ENCODE measurements at regions not wholly inside any gene's neighbourhood (a gene's known extent, or its start where the extent isn't known, plus 50 kb on each side); places are given as distances from the start of the nearest gene placed in this dataset.

- H3K27ac Mint-ChIP-seq, result no peak overlapping the region
- peaks cover 3 to 6% of the 10 kb centered on the region in 2 donors for H3K4me1 Mint-ChIP-seq
- H3K36me3 Mint-ChIP-seq, result no peaks in the 10 kb centered on the region
- H3K27me3 Mint-ChIP-seq, result peaks cover 9 to 23% of the 10 kb centered on the region in 2 donors
- DNase-seq (no peak), ATAC-seq (replicated peaks) (no peak)
- H3K9me3 Mint-ChIP-seq, result no peaks in the 10 kb centered on the region
- no peak overlapping the region for H3K4me3 Mint-ChIP-seq
Measured at GRCh38 chr18:39843546-39843945, 2111.5 kb upstream of the PIK3C3 start.

DNA sequence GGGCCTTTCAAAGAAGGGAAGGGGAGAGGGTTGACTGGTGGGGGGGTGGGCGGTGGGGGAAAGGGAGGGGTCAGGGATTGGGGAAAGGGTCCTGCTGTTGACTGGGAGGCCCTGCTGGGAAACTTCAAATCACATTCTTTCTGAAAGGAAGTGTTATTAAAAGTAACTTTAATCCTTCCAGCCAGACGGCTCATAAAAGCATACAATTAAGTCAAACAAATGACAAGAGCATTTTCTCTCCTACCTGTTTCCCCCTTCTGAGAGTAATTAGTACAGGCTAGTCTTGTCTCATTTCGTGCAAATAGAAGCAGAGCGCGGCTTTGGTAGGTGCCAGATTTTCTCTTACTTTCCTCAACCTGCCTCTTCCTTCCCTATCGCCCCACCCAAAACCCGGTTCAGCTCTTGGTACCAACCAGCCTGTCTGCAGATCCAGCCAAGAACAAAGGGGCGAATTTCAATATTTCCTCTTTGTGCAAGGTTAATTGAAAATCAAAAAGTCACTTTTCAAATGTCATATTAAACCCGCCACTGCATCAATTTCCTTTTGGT lies 2112.6 kb upstream of the PIK3C3 start:
- ATAC-seq (replicated peaks), result no peak
- Mint-ChIP-seq H3K27me3 (peaks cover 9 to 23% of the 10 kb centered on the region in 2 donors), H3K27ac (no peak overlapping the region), H3K36me3 (no peaks in the 10 kb centered on the region), H3K4me1 (peaks cover 3 to 6% of the 10 kb centered on the region in 2 donors), H3K4me3 (no peak overlapping the region), H3K9me3 (no peaks in the 10 kb centered on the region)
- no peak for DNase-seq

- H3K27me3 Mint-ChIP-seq, result peaks cover 9 to 23% of the 10 kb centered on the region in 2 donors
- peak overlapping the region in 1 of 2 donors; percentile 69 for H3K4me3 Mint-ChIP-seq
- peaks cover 3 to 6% of the 10 kb centered on the region in 2 donors for H3K4me1 Mint-ChIP-seq
- H3K36me3 Mint-ChIP-seq, result no peaks in the 10 kb centered on the region
- H3K27ac Mint-ChIP-seq, result no peak overlapping the region
- ATAC-seq (replicated peaks) (peak; percentile 26 to 51), DNase-seq (no peak)
- H3K9me3 Mint-ChIP-seq, result no peaks in the 10 kb centered on the region
Measured at GRCh38 chr18:39841482-39842365, 2113.3 kb upstream of the PIK3C3 start.

GRCh38 chr18:39840856-39841481 lies 2114.1 kb upstream of the PIK3C3 start:
- H3K9me3 Mint-ChIP-seq, result no peaks in the 10 kb centered on the region
- ATAC-seq (replicated peaks) (no peak), DNase-seq (no peak)
- no peaks in the 10 kb centered on the region for H3K36me3 Mint-ChIP-seq
- H3K4me3 Mint-ChIP-seq, result no peak overlapping the region
- peaks cover 9 to 23% of the 10 kb centered on the region in 2 donors for H3K27me3 Mint-ChIP-seq
- H3K4me1 Mint-ChIP-seq, result peaks cover 3 to 6% of the 10 kb centered on the region in 2 donors
- H3K27ac Mint-ChIP-seq, result no peak overlapping the region

DNA sequence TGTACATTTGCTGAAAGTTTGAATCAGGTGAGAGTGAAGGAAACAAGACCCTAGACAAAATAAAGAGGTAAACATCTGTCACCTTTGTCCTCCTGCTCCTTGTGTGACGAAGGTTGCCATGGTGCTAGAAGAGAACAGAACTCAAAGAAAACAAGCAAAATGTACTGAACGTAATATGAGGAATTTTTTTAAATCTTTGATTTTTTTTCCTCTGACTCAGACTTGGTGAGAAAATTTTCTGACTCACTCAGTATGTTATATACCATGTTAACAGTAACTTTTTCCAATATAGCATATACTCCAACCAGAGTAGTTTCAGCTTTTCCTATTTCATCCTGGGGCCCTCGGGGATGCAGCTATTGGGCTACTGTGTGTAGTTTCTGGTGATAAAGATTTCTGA lies 2114.6 kb upstream of the PIK3C3 start:
- ATAC-seq (replicated peaks) (no peak), DNase-seq (no peak)
- no peak overlapping the region for H3K27ac Mint-ChIP-seq
- no peaks in the 10 kb centered on the region for H3K9me3 Mint-ChIP-seq
- peaks cover 9 to 23% of the 10 kb centered on the region in 2 donors for H3K27me3 Mint-ChIP-seq
- no peaks in the 10 kb centered on the region for H3K36me3 Mint-ChIP-seq
- H3K4me3 Mint-ChIP-seq, result no peak overlapping the region
- H3K4me1 Mint-ChIP-seq, result peaks cover 3 to 6% of the 10 kb centered on the region in 2 donors

DNA sequence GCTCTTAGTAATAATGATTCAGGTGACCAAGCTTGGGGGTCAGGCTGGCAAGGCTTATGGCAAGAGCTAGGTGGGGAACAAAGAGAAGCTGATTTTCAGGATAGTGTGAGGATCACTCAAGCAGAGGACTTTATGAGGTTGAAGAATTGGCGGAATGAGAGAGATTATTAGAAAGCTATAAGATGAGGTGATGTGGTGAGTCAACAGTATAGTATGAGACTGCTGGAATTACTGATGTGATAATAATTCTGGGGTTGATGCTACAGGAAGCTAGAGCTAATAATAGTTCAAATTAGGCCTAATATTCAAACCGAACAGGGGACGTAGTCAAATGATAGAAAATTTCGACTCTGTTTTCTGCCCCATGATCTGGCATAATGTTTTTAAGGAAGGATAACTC lies 2115.3 kb upstream of the PIK3C3 start:
- H3K4me1 Mint-ChIP-seq, result peaks cover 3 to 6% of the 10 kb centered on the region in 2 donors
- no peak overlapping the region for H3K4me3 Mint-ChIP-seq
- H3K27ac Mint-ChIP-seq, result no peak overlapping the region
- H3K9me3 Mint-ChIP-seq, result no peaks in the 10 kb centered on the region
- ATAC-seq (replicated peaks) (no peak), DNase-seq (no peak)
- H3K36me3 Mint-ChIP-seq, result no peaks in the 10 kb centered on the region
- peaks cover 9 to 23% of the 10 kb centered on the region in 2 donors for H3K27me3 Mint-ChIP-seq

- H3K27me3 Mint-ChIP-seq, result peaks cover 9 to 22% of the 10 kb centered on the region in 2 donors
Measured at GRCh38 chr18:39838831-39839230, 2116.2 kb upstream of the PIK3C3 start.

DNA sequence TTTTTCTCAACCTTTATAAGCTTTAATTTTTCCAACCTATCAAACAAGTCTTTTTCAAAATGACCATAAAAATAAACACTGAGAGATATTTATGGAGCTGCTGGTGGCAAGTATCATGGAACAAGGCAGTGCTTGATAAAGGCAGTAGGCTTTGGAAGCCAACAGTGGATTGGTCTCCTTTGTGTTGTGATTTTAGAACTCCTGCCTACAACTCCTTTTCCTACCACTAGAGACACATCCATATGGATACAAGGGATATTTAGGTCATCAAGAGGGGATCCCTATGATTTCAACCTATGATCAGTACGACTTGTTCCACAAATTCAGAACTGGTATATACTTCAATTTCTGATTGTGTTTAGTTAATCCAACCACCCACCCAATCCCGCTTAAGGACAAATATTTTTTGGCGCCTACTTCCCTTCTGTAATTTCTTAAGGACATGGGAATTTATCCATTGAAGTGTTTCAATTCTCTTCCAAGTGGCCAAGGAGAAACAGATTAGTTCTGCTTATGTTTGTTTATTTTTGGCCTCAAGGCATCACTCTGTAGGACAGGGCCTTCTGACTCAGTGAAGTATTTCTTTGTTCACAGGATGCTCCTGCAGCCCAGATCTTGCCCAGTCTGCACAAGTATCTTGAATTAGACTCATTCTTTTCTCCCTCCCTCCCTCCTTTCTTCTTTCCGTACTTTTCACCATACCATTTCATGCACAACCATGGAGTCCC lies 2119.6 kb upstream of the PIK3C3 start:
- Mint-ChIP-seq H3K27ac (no peak overlapping the region), H3K36me3 (no peaks in the 10 kb centered on the region), H3K9me3 (peaks cover 0 to 2% of the 10 kb centered on the region in 2 donors), H3K27me3 (no peaks in the 10 kb centered on the region), H3K4me1 (no peaks in the 10 kb centered on the region), H3K4me3 (no peak overlapping the region)
- ATAC-seq (replicated peaks), result no peak
- DNase-seq, result no peak

More at GRCh38 chr18:39838831-39839230, 2116.2 kb upstream of the PIK3C3 start:
- DNase-seq (no peak), ATAC-seq (replicated peaks) (no peak)
- H3K9me3 Mint-ChIP-seq, result no peaks in the 10 kb centered on the region
- H3K36me3 Mint-ChIP-seq, result no peaks in the 10 kb centered on the region
- no peak overlapping the region for H3K27ac Mint-ChIP-seq
- peaks cover 3 to 6% of the 10 kb centered on the region in 2 donors for H3K4me1 Mint-ChIP-seq
- H3K4me3 Mint-ChIP-seq, result no peak overlapping the region

DNA sequence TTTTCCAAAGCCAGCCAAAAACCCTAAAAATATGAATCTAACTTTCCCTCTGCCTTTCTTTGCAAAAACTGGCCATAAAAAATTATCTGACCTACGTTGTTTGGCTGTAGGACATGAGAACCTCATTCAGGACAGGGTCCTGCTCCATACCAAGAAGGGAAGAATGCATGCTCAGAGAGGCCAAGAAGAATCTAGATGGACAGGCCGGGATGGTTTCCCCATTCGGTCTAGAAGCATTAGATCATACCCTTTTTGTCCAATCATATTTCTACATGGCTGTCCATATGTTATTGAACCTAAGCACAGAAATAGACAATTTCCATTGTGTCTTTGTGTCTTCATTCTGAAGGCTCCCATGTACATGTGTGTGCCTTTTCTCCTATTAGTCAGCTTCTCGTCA lies 2120.4 kb upstream of the PIK3C3 start:
- H3K4me1 Mint-ChIP-seq, result no peaks in the 10 kb centered on the region
- no peak overlapping the region for H3K4me3 Mint-ChIP-seq
- DNase-seq, result no peak
- H3K9me3 Mint-ChIP-seq, result peaks cover 0 to 2% of the 10 kb centered on the region in 2 donors
- H3K27me3 Mint-ChIP-seq, result no peaks in the 10 kb centered on the region
- H3K27ac Mint-ChIP-seq, result no peak overlapping the region
- ATAC-seq (replicated peaks), result no peak
- H3K36me3 Mint-ChIP-seq, result no peaks in the 10 kb centered on the region

GRCh38 chr18:39825485-39826150 lies 2129.4 kb upstream of the PIK3C3 start:
- peaks cover 0 to 2% of the 10 kb centered on the region in 2 donors for H3K9me3 Mint-ChIP-seq
- no peaks in the 10 kb centered on the region for H3K27me3 Mint-ChIP-seq
- no peaks in the 10 kb centered on the region for H3K4me1 Mint-ChIP-seq
- H3K27ac Mint-ChIP-seq, result no peak overlapping the region
- H3K36me3 Mint-ChIP-seq, result no peaks in the 10 kb centered on the region
- no peak overlapping the region for H3K4me3 Mint-ChIP-seq
- DNase-seq, result no peak
- ATAC-seq (replicated peaks), result no peak

GRCh38 chr18:39806525-39806924 lies 2148.5 kb upstream of the PIK3C3 start:
- DNase-seq, result no peak
- Mint-ChIP-seq H3K4me3 (no peak overlapping the region), H3K27ac (no peak overlapping the region)

GRCh38 chr18:39805218-39805617 lies 2149.8 kb upstream of the PIK3C3 start:
- ATAC-seq (replicated peaks) (no peak), DNase-seq (no peak)
- H3K4me3 Mint-ChIP-seq, result no peak overlapping the region
- H3K9me3 Mint-ChIP-seq, result peaks cover 3% of the 10 kb centered on the region in 2 donors
- H3K4me1 Mint-ChIP-seq, result no peaks in the 10 kb centered on the region
- no peaks in the 10 kb centered on the region for H3K36me3 Mint-ChIP-seq
- no peak overlapping the region for H3K27ac Mint-ChIP-seq
- no peaks in the 10 kb centered on the region for H3K27me3 Mint-ChIP-seq

More at GRCh38 chr18:39806525-39806924, 2148.5 kb upstream of the PIK3C3 start:
- no peak for ATAC-seq (replicated peaks)
- no peaks in the 10 kb centered on the region for H3K36me3 Mint-ChIP-seq
- peaks cover 0 to 3% of the 10 kb centered on the region in 2 donors for H3K9me3 Mint-ChIP-seq
- H3K4me1 Mint-ChIP-seq, result no peaks in the 10 kb centered on the region
- H3K27me3 Mint-ChIP-seq, result no peaks in the 10 kb centered on the region

GRCh38 chr18:39802648-39803229 lies 2152.3 kb upstream of the PIK3C3 start:
- Mint-ChIP-seq H3K27me3 (no peaks in the 10 kb centered on the region), H3K4me3 (no peak overlapping the region), H3K27ac (no peak overlapping the region), H3K4me1 (peaks cover 0 to 1% of the 10 kb centered on the region in 2 donors), H3K9me3 (peaks cover 3 to 4% of the 10 kb centered on the region in 2 donors), H3K36me3 (no peaks in the 10 kb centered on the region)
- ATAC-seq (replicated peaks) (no peak), DNase-seq (no peak)
